ENCODE measurements at regions not wholly inside any gene's neighbourhood (a gene's known extent, or its start where the extent isn't known, plus 50 kb on each side); places are given as distances from the start of the nearest gene placed in this dataset.

- H3K9me3 ChIP-seq: no peaks in the 10 kb centered on the region
- no peaks in the 10 kb centered on the region for H3K27me3 ChIP-seq (replicated peaks; ENCODE audit: insufficient read depth)
Measured at GRCh38 chr18:78739882-78740677, 239.5 kb upstream of the SALL3 start.

GRCh38 chr18:78740876-78741275, 238.7 kb upstream of the SALL3 start:
- H3K27ac ChIP-seq: no peak overlapping the region
- DNase-seq (ENCODE audit: low spot score) (no peak), ATAC-seq (ENCODE audit: insufficient number of reproducible peaks, low FRiP score, low read depth) (no peak)
- no peaks in the 10 kb centered on the region for H3K36me3 ChIP-seq
- H3K4me1 ChIP-seq (ENCODE audit: control insufficient read depth in 1 of 2, low read depth in 2 of 2): no peaks in the 10 kb centered on the region
- H3K9me3 ChIP-seq: no peaks in the 10 kb centered on the region
- H3K27me3 ChIP-seq (replicated peaks; ENCODE audit: insufficient read depth): no peaks in the 10 kb centered on the region
- no peak for TF ChIP-seq CTCF (IDR thresholded peaks at IDR 0.05)
- H3K4me3 ChIP-seq: no peak overlapping the region

More at GRCh38 chr18:78739882-78740677, 239.5 kb upstream of the SALL3 start:
- no peaks in the 10 kb centered on the region for H3K4me1 ChIP-seq (ENCODE audit: control insufficient read depth in 1 of 2, low read depth in 2 of 2)
- no peak for ATAC-seq (ENCODE audit: insufficient number of reproducible peaks, low FRiP score, low read depth)
- no peak overlapping the region for H3K4me3 ChIP-seq
- H3K36me3 ChIP-seq: no peaks in the 10 kb centered on the region
- no peak for DNase-seq (ENCODE audit: low spot score)
- no peak overlapping the region for H3K27ac ChIP-seq
- no peak for TF ChIP-seq CTCF (IDR thresholded peaks at IDR 0.05)

- DNase-seq (ENCODE audit: low spot score) (no peak), ATAC-seq (ENCODE audit: insufficient number of reproducible peaks, low FRiP score, low read depth) (no peak)
- H3K27me3 ChIP-seq (replicated peaks; ENCODE audit: insufficient read depth): no peaks in the 10 kb centered on the region
- no peak for TF ChIP-seq CTCF (IDR thresholded peaks at IDR 0.05)
- no peaks in the 10 kb centered on the region for H3K36me3 ChIP-seq
- H3K27ac ChIP-seq: no peak overlapping the region
- no peak overlapping the region for H3K4me3 ChIP-seq
- H3K9me3 ChIP-seq: no peaks in the 10 kb centered on the region
- no peaks in the 10 kb centered on the region for H3K4me1 ChIP-seq (ENCODE audit: control insufficient read depth in 1 of 2, low read depth in 2 of 2)
Measured at GRCh38 chr18:78741381-78742217, 238.0 kb upstream of the SALL3 start.

- DNase-seq (ENCODE audit: low spot score) (no peak), ATAC-seq (ENCODE audit: insufficient number of reproducible peaks, low FRiP score, low read depth) (no peak)
- no peak overlapping the region for H3K27ac ChIP-seq
Measured at GRCh38 chr18:78742218-78742745, 237.3 kb upstream of the SALL3 start.

More at GRCh38 chr18:78742218-78742745, 237.3 kb upstream of the SALL3 start:
- Histone ChIP-seq H3K27me3 (replicated peaks; ENCODE audit: insufficient read depth) (no peaks in the 10 kb centered on the region), H3K36me3 (no peaks in the 10 kb centered on the region), H3K4me1 (ENCODE audit: control insufficient read depth in 1 of 2, low read depth in 2 of 2) (no peaks in the 10 kb centered on the region), H3K9me3 (no peaks in the 10 kb centered on the region), H3K4me3 (no peak overlapping the region)
- TF ChIP-seq CTCF (IDR thresholded peaks at IDR 0.05): no peak
